ENCODE measurements at regions not wholly inside any gene's neighbourhood (a gene's known extent, or its start where the extent isn't known, plus 50 kb on each side); places are given as distances from the start of the nearest gene placed in this dataset.

DNA sequence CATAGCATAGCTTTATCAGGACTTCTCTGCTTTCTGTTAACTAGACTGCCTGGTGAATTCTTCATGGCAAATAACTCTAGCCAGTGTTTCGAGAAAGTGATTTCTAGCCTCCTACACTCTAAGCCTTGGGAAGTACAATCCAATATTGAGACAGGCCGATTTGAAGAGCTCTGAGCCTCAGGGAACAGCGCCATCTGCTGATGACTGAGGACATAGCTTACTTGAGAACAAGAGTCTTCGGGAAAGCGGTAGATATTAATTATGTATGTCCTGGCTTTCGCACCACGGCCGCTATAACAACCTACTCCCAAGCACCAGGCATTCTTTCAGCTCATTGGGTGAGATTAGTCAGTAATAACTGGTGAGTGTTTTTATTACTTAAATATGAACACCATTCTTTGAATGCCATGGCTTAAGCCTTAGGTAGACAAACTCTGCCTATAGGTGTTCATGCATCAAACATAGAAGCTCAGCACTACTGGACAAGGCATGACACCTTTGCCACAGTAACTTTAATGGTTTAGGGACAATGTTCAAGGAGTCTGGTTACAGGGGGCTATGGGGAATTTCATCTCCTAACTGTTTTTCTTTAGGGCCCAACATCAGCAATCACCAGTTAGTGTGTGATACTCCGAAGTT is 518.6 kb downstream of the BMP2 start:
- no peaks in the 10 kb centered on the region for H3K36me3 ChIP-seq
- no peaks in the 10 kb centered on the region for H3K9me3 ChIP-seq (replicated peaks)
- H3K4me3 ChIP-seq, result no peak overlapping the region
- no peak overlapping the region for H3K27ac ChIP-seq
- no peaks in the 10 kb centered on the region; the same call in 1 of the 2 replicates for H3K27me3 ChIP-seq
- H3K4me1 ChIP-seq, result no peaks in the 10 kb centered on the region
- peak; percentile 59 to 86 for DNase-seq

DNA sequence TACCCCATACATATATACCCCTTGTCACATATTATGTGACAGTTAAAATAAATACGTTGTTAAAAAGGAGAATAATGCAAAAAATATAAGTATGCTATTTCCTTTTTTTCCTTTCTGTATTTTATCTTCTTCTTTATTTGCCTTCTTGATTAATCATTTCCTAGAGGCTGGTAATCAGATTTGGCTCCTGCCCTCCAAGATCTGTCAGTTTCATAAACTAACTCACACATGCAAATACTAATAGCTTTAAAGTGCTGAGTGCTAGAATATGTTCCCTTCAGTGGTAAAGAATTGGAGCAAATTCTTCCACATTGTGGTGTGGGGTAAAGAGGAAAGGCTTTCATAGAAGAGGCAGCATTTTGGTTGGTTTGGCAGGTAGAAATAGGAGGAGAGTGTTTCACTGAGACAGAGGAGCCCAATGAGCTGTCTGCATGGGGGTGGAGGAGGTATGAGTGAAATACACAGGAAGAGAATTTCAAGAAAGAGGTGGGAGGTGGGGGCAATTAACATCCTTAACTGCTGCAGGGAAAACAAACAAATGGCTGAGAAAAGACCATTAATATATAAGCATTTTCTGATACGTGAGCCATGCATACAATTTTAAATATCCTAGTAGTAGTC is 523.9 kb downstream of the BMP2 start:
- Histone ChIP-seq H3K27me3 (no peaks in the 10 kb centered on the region), H3K4me3 (no peak overlapping the region), H3K4me1 (no peaks in the 10 kb centered on the region), H3K36me3 (no peaks in the 10 kb centered on the region), H3K9me3 (replicated peaks) (no peaks in the 10 kb centered on the region), H3K27ac (no peak overlapping the region)
- no peak for DNase-seq

DNA sequence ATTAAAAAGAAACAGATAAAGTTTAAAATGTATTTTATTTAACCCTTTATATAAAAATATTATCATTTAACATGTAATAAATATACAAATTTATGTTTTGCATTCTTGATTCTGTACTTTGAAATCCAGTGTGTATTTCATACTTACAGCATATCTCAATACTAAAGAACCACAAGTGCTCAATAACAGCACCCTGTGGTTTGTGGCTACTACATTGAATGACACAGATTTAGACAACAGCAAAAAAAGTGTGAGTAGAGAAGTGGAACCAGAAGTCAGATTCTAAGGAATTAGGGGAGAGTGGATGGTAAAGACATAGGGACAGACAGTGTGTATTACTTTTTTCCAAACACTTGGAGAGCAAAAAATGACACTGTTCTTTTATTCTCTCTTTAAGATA is 524.5 kb downstream of the BMP2 start:
- DNase-seq, result no peak
- Histone ChIP-seq H3K27ac (no peak overlapping the region), H3K9me3 (replicated peaks) (no peaks in the 10 kb centered on the region), H3K36me3 (no peaks in the 10 kb centered on the region), H3K4me3 (no peak overlapping the region), H3K4me1 (no peaks in the 10 kb centered on the region), H3K27me3 (no peaks in the 10 kb centered on the region)

DNA sequence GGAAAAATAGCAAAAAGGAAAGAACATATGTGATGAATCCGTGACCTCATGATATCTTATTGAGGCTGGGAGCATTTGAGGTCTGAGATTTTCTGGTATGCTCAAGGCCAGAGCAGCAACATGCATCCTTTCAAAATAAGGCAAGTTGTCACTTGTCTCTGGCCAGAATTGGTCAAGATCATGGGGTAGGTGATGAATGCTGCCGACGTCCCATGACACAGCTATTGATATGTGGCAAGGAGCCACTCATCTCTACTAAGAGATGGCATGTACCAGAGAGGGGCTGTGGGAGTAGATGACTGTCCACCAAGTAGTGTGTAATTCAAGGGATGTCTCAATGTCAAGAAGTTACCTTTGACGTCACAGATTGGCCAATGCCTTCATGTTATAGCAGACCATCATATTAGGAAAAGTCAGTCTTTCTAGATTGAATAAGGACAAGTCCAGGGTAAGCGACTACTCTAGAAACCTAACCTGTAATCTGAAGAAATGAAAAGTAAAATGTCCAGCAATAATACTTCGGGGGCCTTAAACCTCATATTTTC is 527.4 kb downstream of the BMP2 start:
- Histone ChIP-seq H3K9me3 (replicated peaks) (no peaks in the 10 kb centered on the region), H3K27ac (no peak overlapping the region), H3K27me3 (no peaks in the 10 kb centered on the region), H3K36me3 (no peaks in the 10 kb centered on the region), H3K4me1 (no peaks in the 10 kb centered on the region), H3K4me3 (no peak overlapping the region)
- DNase-seq, result no peak

DNA sequence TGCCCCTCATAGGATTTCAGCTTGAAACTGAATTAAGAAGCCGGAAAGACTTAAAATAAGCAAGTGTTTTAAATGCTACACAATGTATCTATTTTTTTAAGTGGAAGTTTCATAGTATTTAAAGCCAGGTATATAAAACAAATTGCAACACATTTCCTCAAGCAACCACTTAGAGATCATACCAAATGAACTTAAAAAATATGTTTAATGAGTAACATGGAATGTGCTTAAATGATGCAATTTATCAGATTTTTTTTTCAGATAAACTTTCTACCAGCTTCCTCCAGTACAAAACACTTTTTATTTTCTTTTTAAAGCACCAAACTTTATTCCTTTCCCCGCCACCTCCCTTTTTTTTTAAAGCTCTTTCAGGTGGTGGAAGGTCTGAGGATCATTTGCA is 534.3 kb downstream of the BMP2 start:
- Histone ChIP-seq H3K36me3 (no peaks in the 10 kb centered on the region), H3K9me3 (replicated peaks) (no peaks in the 10 kb centered on the region), H3K27me3 (no peaks in the 10 kb centered on the region), H3K4me1 (no peaks in the 10 kb centered on the region), H3K27ac (no peak overlapping the region), H3K4me3 (no peak overlapping the region)
- no peak for DNase-seq

DNA sequence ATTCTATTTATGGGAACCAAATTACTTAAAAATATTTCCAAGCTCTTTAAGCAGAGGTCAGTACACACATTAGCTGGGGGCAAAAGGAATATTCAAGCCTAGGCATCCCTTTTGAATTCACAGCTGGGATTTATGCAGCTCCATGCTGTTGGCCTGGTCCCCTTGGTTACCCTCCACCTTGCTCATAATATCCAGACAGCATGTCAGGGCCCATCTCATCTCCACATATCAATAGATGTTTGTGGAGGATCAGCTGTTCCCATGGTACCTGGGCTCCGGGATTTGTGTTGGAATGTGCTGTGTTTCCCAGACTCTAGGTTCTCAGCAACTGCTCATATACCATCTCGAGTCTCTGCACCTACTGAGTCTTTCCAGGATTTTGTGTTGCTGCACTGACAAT is 534.8 kb downstream of the BMP2 start:
- Histone ChIP-seq H3K4me1 (no peaks in the 10 kb centered on the region), H3K36me3 (no peaks in the 10 kb centered on the region), H3K27me3 (no peaks in the 10 kb centered on the region), H3K27ac (no peak overlapping the region), H3K4me3 (no peak overlapping the region), H3K9me3 (replicated peaks) (no peaks in the 10 kb centered on the region)
- DNase-seq, result no peak

DNA sequence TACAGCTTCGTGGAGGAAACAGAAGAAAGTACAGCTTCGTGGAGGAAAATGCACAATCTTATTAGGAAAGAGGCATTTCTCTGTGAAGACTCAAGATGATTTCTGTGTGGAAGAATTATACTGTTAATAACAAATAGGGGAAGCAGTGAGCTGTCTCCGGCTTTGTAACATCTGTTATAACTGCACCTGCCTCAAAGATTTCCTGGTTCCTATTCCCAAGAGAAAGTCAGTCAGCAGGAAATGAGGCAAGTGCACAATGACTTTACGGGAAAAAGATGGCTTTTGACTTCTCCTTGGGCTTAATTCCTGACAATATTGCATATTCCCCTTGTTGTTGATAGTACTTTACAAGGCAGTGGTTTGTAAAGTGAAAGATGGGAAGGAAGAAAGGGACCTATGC is 538.5 kb downstream of the BMP2 start:
- Histone ChIP-seq H3K9me3 (replicated peaks) (no peaks in the 10 kb centered on the region), H3K27me3 (no peaks in the 10 kb centered on the region), H3K36me3 (no peaks in the 10 kb centered on the region), H3K4me3 (no peak overlapping the region), H3K27ac (no peak overlapping the region), H3K4me1 (no peaks in the 10 kb centered on the region)
- DNase-seq, result no peak

DNA sequence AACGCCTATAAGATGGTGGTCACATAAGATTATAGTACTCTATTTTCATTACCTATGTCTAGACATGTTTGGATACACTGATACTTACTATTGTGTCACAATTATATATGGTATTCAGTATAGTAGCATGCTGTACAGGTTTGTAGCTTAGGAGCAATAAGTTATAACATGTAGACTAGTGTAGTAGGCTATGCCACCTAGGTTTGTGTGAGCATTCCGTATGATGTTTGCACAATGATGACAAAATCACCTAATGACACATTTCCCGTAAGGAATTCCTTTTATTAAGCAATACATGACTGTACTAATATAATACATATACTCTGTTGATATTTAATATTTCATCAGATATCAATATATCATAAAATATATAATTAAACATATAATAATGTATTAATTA is 540.7 kb downstream of the BMP2 start:
- no peak for DNase-seq
- Histone ChIP-seq H3K27ac (no peak overlapping the region), H3K4me3 (no peak overlapping the region), H3K36me3 (no peaks in the 10 kb centered on the region), H3K4me1 (no peaks in the 10 kb centered on the region), H3K27me3 (no peaks in the 10 kb centered on the region), H3K9me3 (replicated peaks) (no peaks in the 10 kb centered on the region)

DNA sequence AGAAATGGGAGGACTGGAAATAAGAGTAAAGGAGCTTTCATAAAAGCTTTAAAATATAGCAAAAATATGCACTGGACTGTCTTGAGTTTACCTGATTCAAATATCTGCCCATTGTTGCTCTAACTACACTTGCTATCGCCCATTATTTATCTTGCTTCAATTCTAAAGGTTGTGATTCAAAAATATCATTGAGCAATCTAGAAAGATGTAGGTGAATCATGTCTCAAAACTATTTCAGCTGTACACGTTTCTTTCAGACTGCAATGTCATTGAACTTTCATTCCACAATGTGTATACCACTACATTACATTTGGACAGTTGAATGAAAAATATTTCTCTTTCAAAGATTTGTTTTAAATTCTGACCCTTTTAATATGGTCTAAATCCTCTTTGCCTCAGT is 545.6 kb downstream of the BMP2 start:
- Histone ChIP-seq H3K4me1 (no peaks in the 10 kb centered on the region), H3K27me3 (no peaks in the 10 kb centered on the region), H3K27ac (no peak overlapping the region), H3K9me3 (replicated peaks) (no peaks in the 10 kb centered on the region), H3K4me3 (no peak overlapping the region), H3K36me3 (no peaks in the 10 kb centered on the region)
- DNase-seq, result no peak

DNA sequence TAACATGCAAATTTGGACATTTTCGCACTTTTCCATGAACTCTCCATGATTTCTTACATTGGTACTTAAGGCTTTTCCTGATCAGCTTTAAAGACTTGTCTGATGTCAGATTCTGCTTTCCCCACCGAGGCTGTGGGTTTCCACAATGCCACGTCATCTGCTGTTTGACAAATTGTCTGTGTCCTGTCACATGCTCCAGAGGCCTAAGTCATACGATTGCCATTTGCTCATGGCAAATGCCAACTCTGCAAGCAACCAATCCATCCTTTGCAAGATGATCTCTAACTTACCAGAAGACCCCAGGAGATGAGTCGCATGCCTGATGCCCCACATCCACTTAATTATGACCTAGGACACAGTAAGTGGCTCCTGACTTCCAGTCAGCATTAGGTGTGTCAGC is 556.5 kb downstream of the BMP2 start:
- DNase-seq, result no peak
- Histone ChIP-seq H3K36me3 (no peaks in the 10 kb centered on the region), H3K27ac (no peak overlapping the region), H3K4me1 (no peaks in the 10 kb centered on the region), H3K27me3 (no peaks in the 10 kb centered on the region; the same call in 1 of the 2 replicates), H3K4me3 (no peak overlapping the region), H3K9me3 (replicated peaks) (no peaks in the 10 kb centered on the region)

DNA sequence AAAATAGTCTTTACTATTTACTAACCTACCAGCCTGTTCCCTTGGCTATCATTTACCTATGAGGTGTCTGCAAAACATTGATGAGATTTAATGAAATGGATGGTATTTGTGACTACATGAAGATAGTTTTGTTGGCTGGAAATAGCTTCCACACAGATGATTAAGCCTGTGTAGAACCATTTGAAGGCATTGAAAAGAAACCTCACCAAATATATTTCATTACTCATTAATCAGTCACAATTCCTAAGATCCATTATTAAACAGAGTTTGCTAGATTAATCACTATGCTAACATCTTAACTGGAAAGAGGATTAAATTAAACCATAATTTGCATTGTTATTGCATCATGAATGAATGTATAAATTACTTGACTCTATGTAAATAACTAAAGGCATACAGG is 560.3 kb downstream of the BMP2 start:
- Histone ChIP-seq H3K27ac (no peak overlapping the region), H3K36me3 (no peaks in the 10 kb centered on the region), H3K27me3 (no peaks in the 10 kb centered on the region; the same call in 1 of the 2 replicates), H3K4me3 (no peak overlapping the region), H3K4me1 (no peaks in the 10 kb centered on the region), H3K9me3 (replicated peaks) (no peaks in the 10 kb centered on the region)
- no peak for DNase-seq

DNA sequence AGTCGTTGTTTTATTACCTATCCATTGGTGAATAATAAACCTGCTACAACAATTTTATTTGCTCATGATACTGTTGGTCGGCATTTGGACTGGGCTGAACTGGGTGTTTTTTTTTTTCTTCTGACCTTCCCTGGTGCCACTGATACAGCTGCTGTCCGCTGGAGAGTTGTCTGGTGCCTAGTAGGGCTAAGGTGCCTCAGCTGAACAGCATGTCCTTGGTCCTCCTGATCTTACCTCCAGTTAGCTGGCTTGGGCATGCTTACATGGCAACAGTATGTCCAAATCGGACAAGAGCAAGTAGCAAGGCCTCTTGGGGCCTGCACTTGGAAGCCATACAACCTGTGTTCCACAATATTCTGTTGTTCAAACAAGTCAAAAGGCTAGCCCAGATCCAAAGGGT is 563.4 kb downstream of the BMP2 start:
- Histone ChIP-seq H3K4me3 (no peak overlapping the region), H3K27ac (no peak overlapping the region)
- no peak for DNase-seq

DNA sequence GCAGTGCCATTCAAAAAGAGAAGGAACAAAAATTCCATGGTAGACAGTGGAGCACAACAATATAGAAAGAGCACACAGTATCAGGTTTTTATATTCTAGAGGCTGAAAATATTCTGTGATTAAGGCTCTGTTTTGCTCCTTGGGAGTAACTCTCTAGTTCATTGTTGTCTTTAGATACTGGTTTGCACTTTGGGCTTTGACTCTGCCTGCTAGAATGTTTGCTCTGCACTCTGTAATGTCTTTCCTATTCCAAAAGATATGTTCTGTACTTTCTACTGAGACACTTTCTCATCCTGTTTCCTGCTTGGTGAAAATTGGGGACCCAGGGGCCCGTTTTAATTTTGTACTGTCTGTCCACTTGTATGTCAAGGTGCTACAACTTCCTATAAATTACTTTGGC is 564.7 kb downstream of the BMP2 start:
- no peak overlapping the region for H3K4me3 ChIP-seq
- no peaks in the 10 kb centered on the region for H3K4me1 ChIP-seq
- H3K27ac ChIP-seq, result no peak overlapping the region
- no peaks in the 10 kb centered on the region for H3K9me3 ChIP-seq (replicated peaks)
- no peaks in the 10 kb centered on the region for H3K36me3 ChIP-seq
- no peak for DNase-seq
- H3K27me3 ChIP-seq, result no peaks in the 10 kb centered on the region

More for the DNA sequence above, 563.4 kb downstream of the BMP2 start:
- Histone ChIP-seq H3K9me3 (replicated peaks) (no peaks in the 10 kb centered on the region), H3K4me1 (no peaks in the 10 kb centered on the region), H3K36me3 (no peaks in the 10 kb centered on the region), H3K27me3 (no peaks in the 10 kb centered on the region)

DNA sequence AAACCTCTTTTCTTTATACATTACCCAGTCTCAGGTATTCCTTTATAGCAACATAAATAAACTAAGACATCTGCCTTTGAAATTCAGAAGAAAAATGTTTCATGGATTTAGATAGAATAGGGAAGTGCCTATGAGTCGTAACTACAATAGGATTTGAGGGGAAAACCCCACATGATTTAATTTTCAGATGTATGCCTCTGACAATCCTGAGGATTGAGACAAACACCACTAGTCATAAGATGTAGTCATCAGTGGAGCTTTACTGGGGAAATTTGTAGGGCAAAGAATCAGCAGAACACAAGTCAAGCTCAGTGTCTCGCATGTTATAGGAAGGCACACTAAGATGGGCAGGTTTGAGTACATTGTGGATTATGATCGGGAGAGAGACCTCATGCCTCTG is 566.4 kb downstream of the BMP2 start:
- H3K4me1 ChIP-seq, result no peaks in the 10 kb centered on the region
- no peak overlapping the region for H3K27ac ChIP-seq
- no peaks in the 10 kb centered on the region for H3K27me3 ChIP-seq
- H3K36me3 ChIP-seq, result no peaks in the 10 kb centered on the region
- DNase-seq, result no peak
- H3K9me3 ChIP-seq (replicated peaks), result no peaks in the 10 kb centered on the region
- no peak overlapping the region for H3K4me3 ChIP-seq

DNA sequence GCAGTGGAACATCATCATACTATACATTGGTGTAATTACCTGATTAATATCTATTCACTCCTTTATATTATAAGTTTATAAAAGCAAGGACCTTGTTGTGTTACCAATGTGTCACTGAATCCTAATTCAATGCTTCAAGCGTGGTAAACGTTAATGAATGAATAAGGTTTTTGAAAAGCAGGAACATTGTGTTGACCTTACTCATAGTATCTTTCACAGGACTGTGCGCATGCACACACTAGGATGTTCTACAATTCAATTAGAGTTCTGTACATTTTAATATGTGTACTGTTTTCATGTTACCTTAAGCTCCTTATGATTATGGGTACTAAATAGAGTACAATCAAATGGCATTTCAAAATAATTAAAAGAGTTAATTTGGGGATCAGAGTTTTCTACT is 578.5 kb downstream of the BMP2 start:
- no peak for DNase-seq
- Histone ChIP-seq H3K4me3 (no peak overlapping the region), H3K36me3 (no peaks in the 10 kb centered on the region), H3K4me1 (no peaks in the 10 kb centered on the region), H3K27me3 (no peaks in the 10 kb centered on the region), H3K9me3 (replicated peaks) (no peaks in the 10 kb centered on the region), H3K27ac (no peak overlapping the region)

DNA sequence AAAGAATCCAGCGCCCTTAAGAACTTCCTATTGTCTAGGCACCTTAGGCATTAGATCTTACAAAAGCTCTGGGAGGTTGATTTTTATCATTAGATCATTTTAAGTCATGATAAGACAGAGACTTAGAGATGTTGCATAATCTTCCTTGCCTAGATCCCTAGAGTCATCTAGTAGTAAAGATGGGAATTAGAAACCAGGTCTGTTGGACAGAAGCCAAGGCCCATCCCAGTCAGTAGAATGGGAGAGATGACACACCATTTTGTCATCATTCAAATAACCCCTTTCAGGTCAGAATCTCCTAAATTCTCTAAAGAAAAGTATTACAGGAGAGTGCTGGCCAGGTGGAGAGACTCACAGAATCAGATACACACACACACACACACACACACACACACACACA is 579.1 kb downstream of the BMP2 start:
- Histone ChIP-seq H3K27me3 (no peaks in the 10 kb centered on the region), H3K27ac (no peak overlapping the region), H3K4me1 (no peaks in the 10 kb centered on the region), H3K4me3 (no peak overlapping the region), H3K36me3 (no peaks in the 10 kb centered on the region), H3K9me3 (replicated peaks) (no peaks in the 10 kb centered on the region)
- DNase-seq, result no peak

Measured in SJCRH30 (cell line).